GM12878 (cell line): ENCODE measurements at regions not wholly inside any gene's neighbourhood (a gene's known extent, or its start where the extent isn't known, plus 50 kb on each side); places are given as distances from the start of the nearest gene placed in this dataset.
"Not testable (repeated sequence)": the region's sequence is repeated elsewhere in the genome, so short reads cannot be mapped to it uniquely, and the experiment has no call there.

Experiments used
- ATAC-seq: fragments of 200-7000 bp; cut with Tn5 transposase; 3 replicates; pipeline ENCODE4 v1.9.1; 2020; ENCODE audit warnings: mild to moderate bottlenecking, moderate library complexity
- BruUV-seq: library from RNA; stranded (reverse); fragments of 400-500 nt; replicated peaks from 2 replicates; lab custom pipeline; 2021; lab: Mats Ljungman, UMichigan
- CTCF ChIA-PET: fragments of 300-600 bp; sonication (Branson Sonifier 250); formaldehyde crosslinking; extraction: SDS; loops from one replicate; lab custom pipeline; 2021; ENCODE audit warnings: inconsistent platforms; lab: Yijun Ruan, JAX
- POLR2A ChIA-PET: fragments of 350-600 bp; formaldehyde crosslinking; extraction: SDS; loops from one replicate; lab custom pipeline; 2021; ENCODE audit warnings: inconsistent platforms; lab: Charles Lee
- RAD21 ChIA-PET: fragments of 300-600 bp; sonication (Branson Sonifier 250); formaldehyde crosslinking; loops from one replicate; lab custom pipeline; 2023; ENCODE audit warnings: antibody characterized with exemption; ENCODE audit not compliant: unreplicated experiment; lab: Charles Lee
- SMC1A ChIA-PET: fragments of 300-600 bp; sonication (Branson Sonifier 250); formaldehyde crosslinking; loops from one replicate; lab custom pipeline; 2023; ENCODE audit not compliant: unreplicated experiment, uncharacterized antibody; lab: Charles Lee
- DNase-seq: peaks from one replicate; pipeline ENCODE4 v3.0.0-alpha.2; 2011; ENCODE audit warnings: low read depth, low spot score
- FAIRE-seq: peaks from 3 replicates; lab custom pipeline; 2011; peaks lifted over from hg19 to GRCh38; lab: Jason Lieb, UNC
- H2AFZ ChIP-seq: 2 replicates; pipeline ENCODE4 v1.6.0; 2011; ENCODE audit warnings: low read depth, low read length, control low read depth; ENCODE audit not compliant: control insufficient read depth
- H3K27ac ChIP-seq: 2 replicates; pipeline ENCODE4 v1.5.1; 2011; ENCODE audit warnings: control low read depth; ENCODE audit not compliant: control insufficient read depth, insufficient read depth
- H3K27me3 ChIP-seq, 2 experiments: replicated peaks in 1 of 2; 2 replicates each; pipeline versions ENCODE4 v1.6.0 to v1.6.1; 2011; ENCODE audit warnings: low read length in 1 of 2; ENCODE audit not compliant: control insufficient read depth in 2 of 2, insufficient read depth in 2 of 2
- H3K36me3 ChIP-seq, 2 experiments: 2 replicates each; pipeline ENCODE4 v1.5.1; 2011; ENCODE audit warnings: low read length in 1 of 2; ENCODE audit not compliant: control insufficient read depth in 2 of 2, insufficient read depth in 2 of 2
- H3K4me1 ChIP-seq: 2 replicates; pipeline ENCODE4 v1.6.1; 2011; ENCODE audit warnings: mild to moderate bottlenecking, low read length, moderate library complexity, mixed read lengths; ENCODE audit not compliant: control insufficient read depth, insufficient read depth
- H3K4me2 ChIP-seq: 2 replicates; pipeline ENCODE4 v1.6.0; 2011; ENCODE audit warnings: control low read depth; ENCODE audit not compliant: control insufficient read depth, insufficient read depth
- H3K4me3 ChIP-seq: fragments of 200-600 bp; sonication (generic); 2 replicates; pipeline ENCODE4 v1.5.1; 2016
- H3K79me2 ChIP-seq: 2 replicates; pipeline ENCODE4 v1.6.0; 2011; ENCODE audit warnings: low read length; ENCODE audit not compliant: control insufficient read depth, insufficient read depth
- H3K9ac ChIP-seq: 2 replicates; pipeline ENCODE4 v1.8.0; 2011; ENCODE audit warnings: low read length, control low read depth, mixed read lengths; ENCODE audit not compliant: control insufficient read depth, insufficient read depth
- H3K9me3 ChIP-seq: replicated peaks from 3 replicates; pipeline ENCODE4 v1.5.1; 2011; ENCODE audit warnings: mild to moderate bottlenecking, low read length; ENCODE audit not compliant: control insufficient read depth, insufficient read depth
- H4K20me1 ChIP-seq: 2 replicates; pipeline ENCODE4 v1.6.0; 2011; ENCODE audit not compliant: control insufficient read depth, insufficient read depth
- ATF3 ChIP-seq: IDR thresholded peaks from 2 replicates; pipeline ENCODE4 v1.6.1; 2011; ENCODE audit warnings: low read depth, mild to moderate bottlenecking, low read length, moderate library complexity, borderline replicate concordance; ENCODE audit errors: extremely low read depth
- ATF7 ChIP-seq: fragments of 450-650 bp; IDR thresholded peaks from 2 replicates; pipeline ENCODE4 v1.6.1; 2016; ENCODE audit warnings: low read depth, mild to moderate bottlenecking
- CEBPB ChIP-seq, 2 experiments: fragments of 150-350 bp in 1 of 2; IDR thresholded peaks; 2 replicates each; pipeline ENCODE4 v1.6.1; 2012 to 2014; ENCODE audit warnings: low read depth in 2 of 2, low read length in 2 of 2, borderline replicate concordance in 1 of 2, inconsistent platforms in 1 of 2
- NFIC ChIP-seq: IDR thresholded peaks from 2 replicates; pipeline ENCODE4 v1.6.1; 2012; ENCODE audit warnings: low read depth, mild to moderate bottlenecking, inconsistent platforms, low read length, moderate library complexity
- NRF1 ChIP-seq: conservative IDR thresholded peaks from 2 replicates; pipeline ENCODE4 v1.6.1; 2011; ENCODE audit warnings: mild to moderate bottlenecking, low read depth, low read length, improper control_type of control experiment
- RCOR1 ChIP-seq: conservative IDR thresholded peaks from 2 replicates; pipeline ENCODE4 v1.6.1; 2012; ENCODE audit warnings: low read depth, low read length, improper control_type of control experiment
- REST ChIP-seq: IDR thresholded peaks from 2 replicates; pipeline ENCODE4 v1.6.1; 2012; ENCODE audit warnings: mild to moderate bottlenecking, low read depth, low read length
- USF1 ChIP-seq: IDR thresholded peaks from 2 replicates; pipeline ENCODE4 v1.6.1; 2011; ENCODE audit warnings: borderline replicate concordance, low read depth, mild to moderate bottlenecking, moderate library complexity, mixed read lengths, low read length; ENCODE audit not compliant: insufficient read depth; ENCODE audit errors: extremely low read length
- USF2 ChIP-seq: IDR thresholded peaks from 2 replicates; pipeline ENCODE4 v1.6.1; 2011; ENCODE audit warnings: low read depth, low read length, improper control_type of control experiment, borderline replicate concordance
- ZBED1 ChIP-seq: IDR thresholded peaks from 2 replicates; pipeline ENCODE4 v1.6.1; 2016; ENCODE audit warnings: borderline replicate concordance
- WGBS: methylation state at CpG from one replicate; pipeline ENCODE4 v1.1.6; 2016; ENCODE audit warnings: low lambda C conversion rate; ENCODE audit not compliant: insufficient replicate concordance, insufficient coverage; ENCODE audit errors: missing lambda C conversion rate; 5-methylcytosine and 5-hydroxymethylcytosine counted together
- in situ Hi-C: fragments of 300-500 bp; cut with MboI; formaldehyde crosslinking; loops from 9 replicates; pipeline ENCODE4 v1.14.3; 2018; ENCODE audit warnings: mixed read lengths
- intact Hi-C: fragments of 100-400 bp; cut with micrococcal nuclease; formaldehyde crosslinking; loops from one replicate; pipeline ENCODE4 v1.14.2; 2022; ENCODE audit not compliant: unreplicated experiment

GRCh38 chr20:25862967-25863530 lies 166.4 kb upstream of the ZNF337 start:
- peak overlapping the region; percentile 58 for H2AFZ ChIP-seq
- POLR2A ChIA-PET, H3K79me2 ChIP-seq, in situ Hi-C loops, H3K36me3 ChIP-seq, RAD21 ChIA-PET, H4K20me1 ChIP-seq, BruUV-seq, intact Hi-C loops: not testable (repeated sequence)
- peak; percentile 60 for ATAC-seq
- WGBS = 5% methylated on average over 42 of the region's 53 CpGs
- H3K4me3 ChIP-seq = peak overlapping the region; percentile 37; the same call in 1 of the 2 replicates
- peak; percentile 50 for TF ChIP-seq NRF1
- TF ChIP-seq, all 136 proteins: peak for 1; not testable (repeated sequence) for 135
- SMC1A ChIA-PET, H3K9me3 ChIP-seq, H3K27ac ChIP-seq, H3K4me1 ChIP-seq, DNase-seq, FAIRE-seq, CTCF ChIA-PET, H3K27me3 ChIP-seq, H3K9ac ChIP-seq: not testable (repeated sequence)
- peak overlapping the region; percentile 74 for H3K4me2 ChIP-seq

GRCh38 chr20:25860531-25861150 lies 164.0 kb upstream of the ZNF337 start:
- SMC1A ChIA-PET = no interaction called here
- FAIRE-seq (no peak), DNase-seq (no peak), ATAC-seq (no peak)
- CTCF ChIA-PET = no interaction called here
- no peaks in the 10 kb centered on the region; a peak in 2 of 4 replicates for H3K27me3 ChIP-seq
- H3K4me2 ChIP-seq = peak overlapping the region; percentile 48; the same call in 1 of the 2 replicates
- H3K4me1 ChIP-seq = peaks cover 6% of the 10 kb centered on the region
- POLR2A ChIA-PET = no interaction called here
- no peak overlapping the region for H3K27ac ChIP-seq
- H3K9ac ChIP-seq = no peak overlapping the region
- no peaks in the 10 kb centered on the region for H4K20me1 ChIP-seq
- no peaks in the 10 kb centered on the region for H3K36me3 ChIP-seq
- no peaks in the 10 kb centered on the region for H3K9me3 ChIP-seq
- in situ Hi-C loops = no loop called here
- intact Hi-C loops = no loop called here
- 58% methylated on average over 23 of the region's 23 CpGs for WGBS
- BruUV-seq = no TSS peak
- H3K79me2 ChIP-seq = no peaks in the 10 kb centered on the region
- no peak overlapping the region for H2AFZ ChIP-seq
- H3K4me3 ChIP-seq = no peak overlapping the region
- RAD21 ChIA-PET = no interaction called here
- TF ChIP-seq NFIC (no peak), USF2 (no peak), ATF3 (no peak), CEBPB (IDR thresholded peaks at IDR 0.05; ENCODE audit: borderline replicate concordance in 1 of 2, low read depth in 2 of 2, low read length in 2 of 2) (no peak), ATF7 (no peak), USF1 (no peak), REST (no peak), ZBED1 (no peak), RCOR1 (no peak)
